GM19372 (cell line): ENCODE measurements at regions not wholly inside any gene's neighbourhood (a gene's known extent, or its start where the extent isn't known, plus 50 kb on each side); places are given as distances from the start of the nearest gene placed in this dataset.
"Not testable (repeated sequence)": the region's sequence is repeated elsewhere in the genome, so short reads cannot be mapped to it uniquely, and the experiment has no call there.

Experiments used
- ATAC-seq: cut with Tn5 transposase; IDR thresholded peaks from one replicate; pipeline ENCODE4 v1.9.1; 2021; ENCODE audit warnings: mild to moderate bottlenecking, low read depth, moderate library complexity; ENCODE audit not compliant: unreplicated experiment

GRCh38 chr10:83476211-83476610 is 663.1 kb upstream of the GHITM start:
- no peak for ATAC-seq

- ATAC-seq, result no peak
Observed at GRCh38 chr10:83489161-83489560, 650.1 kb upstream of the GHITM start.

- no peak for ATAC-seq
Observed at GRCh38 chr10:83492004-83492403, 647.3 kb upstream of the GHITM start.

GRCh38 chr10:83512681-83513080 is 626.6 kb upstream of the GHITM start:
- ATAC-seq, result no peak

DNA sequence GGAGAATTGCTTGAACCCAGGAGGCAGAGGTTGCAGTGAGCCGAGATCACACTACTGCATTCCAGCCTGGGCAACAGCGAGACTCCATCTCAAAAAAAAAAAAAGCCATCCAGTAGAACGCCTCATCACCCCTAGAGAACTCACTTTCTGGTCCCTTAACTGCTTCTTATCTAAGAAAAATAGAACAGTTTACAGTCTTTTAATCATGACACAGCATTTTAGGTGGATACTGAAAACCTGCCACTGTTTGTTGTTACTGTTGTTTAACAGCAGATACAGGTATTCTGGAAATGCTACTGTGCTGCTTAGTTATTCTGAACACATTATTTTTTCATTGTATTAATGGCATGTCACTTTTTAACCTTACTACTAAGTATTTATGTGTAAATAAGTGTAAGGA is 624.3 kb upstream of the GHITM start:
- no peak for ATAC-seq

DNA sequence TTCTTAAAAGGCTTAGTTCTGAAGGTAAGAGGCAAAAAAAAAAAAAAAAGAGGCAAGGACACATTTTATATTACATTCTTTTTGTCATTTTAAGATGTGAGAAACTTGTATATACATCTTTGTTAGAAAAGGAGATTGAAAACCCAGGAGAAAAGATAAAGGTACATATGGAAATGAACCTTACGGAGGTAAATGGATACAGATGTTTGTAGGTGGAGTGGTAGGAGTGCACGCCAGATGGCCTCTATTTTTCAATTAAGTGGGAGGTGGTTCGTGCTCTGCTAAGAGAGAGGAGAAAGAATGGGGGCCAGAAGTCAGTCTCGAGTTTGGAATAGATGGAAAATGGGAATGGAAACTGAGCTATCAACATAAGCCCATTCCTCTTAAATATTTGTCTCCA is 622.5 kb upstream of the GHITM start:
- ATAC-seq, result no peak

GRCh38 chr10:83517456-83517855 is 621.9 kb upstream of the GHITM start:
- ATAC-seq, result no peak

DNA sequence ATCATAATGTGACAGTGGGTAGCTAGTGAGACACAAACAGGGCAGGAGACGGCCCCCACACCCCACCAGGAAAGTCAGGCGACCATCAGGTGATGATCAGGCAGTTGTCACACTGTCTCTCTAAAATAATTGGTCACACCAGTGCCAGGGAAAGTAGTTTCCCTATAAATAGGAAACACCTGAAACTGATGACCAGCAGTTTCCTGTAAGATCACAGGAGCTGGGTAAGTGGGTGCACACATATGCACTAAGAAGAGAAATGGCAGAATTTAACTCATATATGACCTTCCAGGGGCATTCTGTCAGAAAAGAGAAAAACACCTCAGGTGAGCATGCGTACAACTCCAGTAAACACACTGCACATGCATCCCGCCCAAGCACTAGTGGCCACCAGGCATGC is 620.5 kb upstream of the GHITM start:
- no peak for ATAC-seq

GRCh38 chr10:83520386-83520785 is 618.9 kb upstream of the GHITM start:
- not testable (repeated sequence) for ATAC-seq

DNA sequence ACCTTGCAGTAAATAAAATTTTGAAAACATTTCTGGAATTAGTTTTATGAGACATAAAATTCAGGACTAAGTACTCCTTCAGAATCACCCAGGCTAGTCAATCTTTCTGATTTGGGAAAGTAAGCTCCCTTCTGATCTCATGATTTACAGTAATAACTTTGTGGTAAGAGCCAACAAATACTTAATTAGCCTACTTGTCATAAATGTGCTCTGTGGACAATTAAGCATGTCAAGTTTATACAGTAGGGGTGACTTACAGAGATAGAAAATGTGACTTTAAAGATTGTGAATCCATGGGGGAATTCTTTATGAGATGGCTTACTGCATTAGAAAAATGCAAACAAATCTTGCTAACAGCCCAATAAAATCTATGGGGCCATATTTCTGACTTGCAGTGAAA is 616.9 kb upstream of the GHITM start:
- ATAC-seq, result no peak

DNA sequence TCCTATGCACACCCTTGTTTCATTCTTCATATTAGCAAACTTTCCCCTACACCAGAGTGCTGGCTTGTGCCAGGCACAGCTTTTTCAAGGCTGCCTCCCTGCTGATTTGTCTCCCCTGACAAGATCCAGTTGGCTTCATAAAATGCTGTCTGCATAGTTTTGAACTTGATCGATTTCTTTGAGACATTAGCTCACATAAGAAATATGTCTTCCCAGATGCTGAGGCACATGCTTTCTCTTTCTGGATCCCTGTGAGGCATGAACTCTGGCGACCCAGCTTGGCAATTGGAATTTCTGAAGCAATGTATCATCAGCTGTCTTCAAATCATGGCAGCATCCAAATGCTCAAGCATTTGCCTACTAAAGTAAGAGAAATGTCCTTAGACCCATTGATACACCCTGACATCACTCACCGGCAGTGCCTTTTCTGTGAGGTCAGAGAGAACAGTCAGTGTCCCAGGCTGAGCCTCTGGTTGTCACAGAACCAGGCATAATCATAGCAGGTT is 616.4 kb upstream of the GHITM start:
- ATAC-seq, result no peak

DNA sequence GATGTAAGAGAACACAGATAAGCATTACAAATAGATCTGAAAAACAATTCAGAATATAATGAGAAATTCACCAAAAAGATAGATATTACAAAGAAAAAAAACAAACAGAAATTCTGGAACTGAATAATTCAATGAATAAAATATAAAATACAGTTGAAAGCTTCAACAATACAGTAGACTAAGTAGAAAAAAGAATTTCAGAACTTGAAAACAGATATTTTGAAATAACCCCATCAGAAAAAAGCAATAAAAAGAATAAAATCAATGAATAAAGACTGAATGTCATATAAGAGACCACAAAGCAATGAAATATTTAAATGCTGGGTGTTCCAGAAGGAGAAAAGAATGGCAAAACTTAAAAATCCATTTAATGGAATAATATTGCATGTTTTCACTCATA is 611.4 kb upstream of the GHITM start:
- no peak for ATAC-seq

GRCh38 chr10:83533290-83533689 is 606.0 kb upstream of the GHITM start:
- no peak for ATAC-seq

DNA sequence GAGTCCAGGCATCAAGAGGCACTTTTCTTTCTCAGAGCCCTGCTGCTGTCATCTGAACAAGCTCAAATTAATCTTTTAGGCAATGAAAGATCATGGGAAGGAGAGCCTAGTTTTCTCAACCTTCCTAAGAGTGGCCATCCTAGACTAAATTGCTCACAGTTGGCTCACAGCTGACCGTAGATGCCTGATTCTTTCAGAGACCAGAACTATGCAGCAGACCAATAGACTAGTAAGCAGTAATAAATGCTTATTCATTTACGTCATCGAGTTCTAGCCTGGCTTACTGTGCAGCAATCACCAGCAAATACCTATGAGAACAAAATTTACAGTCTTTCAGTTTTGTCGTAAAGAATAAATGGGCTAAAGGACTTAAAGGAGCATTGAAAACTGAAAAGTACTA is 602.9 kb upstream of the GHITM start:
- no peak for ATAC-seq

DNA sequence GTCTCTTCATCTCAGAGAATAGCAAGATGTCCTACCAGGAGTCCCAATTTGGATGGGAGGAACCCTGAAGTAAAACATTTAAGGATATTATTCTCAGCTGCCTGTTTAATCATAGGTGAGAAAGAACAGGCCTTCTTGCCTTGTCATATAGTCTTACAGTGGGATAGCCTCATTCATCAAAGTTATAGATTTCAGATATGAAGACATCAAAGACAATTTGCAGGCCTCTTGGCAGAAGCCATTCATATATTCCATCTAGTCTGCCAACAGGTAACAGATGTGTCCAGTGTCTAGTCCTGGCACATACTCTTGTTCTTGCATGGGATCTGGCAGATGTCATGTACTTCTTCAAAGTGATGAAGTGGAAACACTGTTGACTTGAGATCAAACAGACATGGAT is 601.3 kb upstream of the GHITM start:
- no peak for ATAC-seq

DNA sequence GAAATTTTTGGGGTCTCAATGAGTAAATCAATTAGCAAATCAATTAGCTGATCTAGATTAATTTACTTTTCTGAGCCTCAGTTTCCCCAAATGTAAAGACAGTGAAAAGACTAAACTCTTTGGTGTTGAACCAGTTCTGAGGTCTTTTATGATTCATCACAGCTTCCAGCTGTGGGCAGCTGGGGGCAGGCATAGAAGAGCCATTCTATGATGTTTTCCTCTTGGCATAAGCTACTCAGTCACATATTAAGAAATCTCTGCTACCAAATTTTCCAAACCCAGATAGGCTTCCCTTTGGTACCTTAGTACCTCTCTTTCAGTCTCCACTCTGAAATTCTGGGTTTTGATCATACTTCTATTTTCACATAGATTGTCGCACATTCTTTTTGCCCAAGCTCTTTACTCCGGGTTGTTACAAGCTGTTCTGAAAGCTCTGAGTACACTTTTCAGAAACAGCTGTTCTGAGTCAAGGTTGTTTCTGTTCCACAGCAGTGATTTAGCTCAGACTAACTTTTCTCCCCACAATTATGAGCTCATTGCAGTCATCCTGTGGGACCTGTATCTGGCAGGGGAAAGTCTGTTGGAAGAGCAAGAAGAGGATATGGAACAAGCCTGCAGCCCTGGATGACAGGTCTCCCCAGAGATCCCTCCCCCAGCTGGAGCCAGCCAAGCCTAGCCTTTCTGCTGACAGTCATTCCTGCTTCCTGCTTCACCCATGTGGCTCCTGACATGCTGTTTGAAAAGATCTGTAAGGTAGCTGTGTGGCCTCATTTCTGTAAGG is 599.6 kb upstream of the GHITM start:
- no peak for ATAC-seq

DNA sequence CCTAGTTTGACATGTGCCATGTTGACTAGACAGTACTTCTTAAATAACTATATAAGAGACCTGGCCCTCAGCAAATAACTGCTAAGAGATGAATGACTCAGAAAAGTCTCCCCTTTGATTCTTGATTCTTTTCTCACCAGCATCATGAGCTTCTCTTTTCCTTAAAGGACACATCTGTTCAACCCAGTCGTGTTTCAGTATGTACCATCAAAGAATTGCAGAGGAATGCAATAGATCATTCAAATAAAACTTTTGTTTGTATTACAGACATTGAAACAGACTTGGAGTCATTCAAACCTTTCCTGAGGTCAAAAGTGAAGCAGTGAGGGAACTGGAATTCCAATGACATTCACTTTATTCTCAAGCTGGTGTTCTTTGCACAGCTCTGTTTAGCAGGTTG is 598.3 kb upstream of the GHITM start:
- ATAC-seq, result no peak

GRCh38 chr10:83542774-83543411 is 596.4 kb upstream of the GHITM start:
- ATAC-seq, result no peak

- no peak for ATAC-seq
Observed at GRCh38 chr10:83543691-83544462, 595.4 kb upstream of the GHITM start.

GRCh38 chr10:83545901-83546391 is 593.4 kb upstream of the GHITM start:
- ATAC-seq, result no peak

GRCh38 chr10:83551190-83551589 is 588.1 kb upstream of the GHITM start:
- not testable (repeated sequence) for ATAC-seq
